Anterior cingulate cortex (tissue), 58 donors: ENCODE measurements at regions not wholly inside any gene's neighbourhood (a gene's known extent, or its start where the extent isn't known, plus 50 kb on each side); places are given as distances from the start of the nearest gene placed in this dataset.

Experiments used
- DNase-seq, 58 donors: peaks; one replicate each; lab custom pipeline; 2025; lab: John Stamatoyannopoulos, UW

DNA sequence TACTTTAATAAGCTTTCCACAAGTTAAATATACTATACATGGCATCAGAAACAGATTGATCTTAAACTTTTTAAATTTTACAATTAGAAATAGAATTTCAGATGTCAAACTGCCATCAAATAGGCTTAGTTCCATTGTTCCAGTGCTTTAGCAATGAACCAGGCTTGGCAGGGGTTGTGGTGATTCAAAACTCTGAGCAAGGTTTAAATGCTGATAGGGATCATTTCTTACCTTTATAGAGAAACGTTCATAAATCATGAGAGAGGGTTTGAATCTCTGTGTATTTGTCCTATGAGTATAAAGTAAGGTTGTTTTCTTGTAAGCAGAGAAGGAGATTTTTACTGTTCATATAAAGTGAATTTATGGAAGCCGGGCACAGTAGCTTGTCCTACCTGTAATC lies 794.5 kb upstream of the TBX3 start:
- no peak for DNase-seq

DNA sequence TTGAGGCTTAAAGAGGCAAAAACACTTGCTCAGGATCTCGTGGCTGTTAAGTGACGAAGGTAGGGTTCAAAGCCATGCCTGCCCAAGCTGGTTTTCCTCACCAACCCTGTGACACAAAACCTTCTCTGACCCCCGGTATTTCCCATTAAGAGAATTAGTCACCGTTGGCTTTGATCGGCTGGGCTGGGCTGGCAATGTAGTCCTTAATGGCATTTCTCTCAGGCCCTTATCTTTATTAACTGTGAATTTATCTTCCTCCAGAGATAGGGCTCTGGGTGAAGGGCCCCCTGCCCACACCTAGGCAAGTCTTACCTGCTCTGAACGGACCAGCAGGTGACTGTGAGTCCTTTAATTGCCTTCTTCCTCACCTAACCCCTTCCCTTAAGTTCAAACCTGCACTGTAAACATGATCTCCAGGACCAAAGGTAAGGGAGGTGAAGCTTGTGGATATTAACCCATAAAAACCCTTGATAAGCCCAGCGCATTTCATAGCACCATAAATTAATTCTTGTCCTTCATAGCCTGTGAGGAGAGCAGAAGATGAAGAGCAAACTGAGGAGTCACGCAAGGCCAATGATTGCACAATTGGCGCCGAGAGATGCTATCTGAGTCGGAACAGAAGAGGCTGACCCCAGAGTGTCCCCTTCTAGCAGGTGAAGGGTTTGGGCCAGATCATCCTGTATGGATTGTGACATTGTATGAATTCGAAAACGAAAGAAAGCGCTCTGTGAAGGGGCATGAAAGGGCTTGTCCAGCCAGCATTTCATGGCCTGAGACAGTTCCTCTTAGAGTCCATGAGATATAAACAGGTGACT lies 790.8 kb upstream of the TBX3 start:
- no peak for DNase-seq

DNA sequence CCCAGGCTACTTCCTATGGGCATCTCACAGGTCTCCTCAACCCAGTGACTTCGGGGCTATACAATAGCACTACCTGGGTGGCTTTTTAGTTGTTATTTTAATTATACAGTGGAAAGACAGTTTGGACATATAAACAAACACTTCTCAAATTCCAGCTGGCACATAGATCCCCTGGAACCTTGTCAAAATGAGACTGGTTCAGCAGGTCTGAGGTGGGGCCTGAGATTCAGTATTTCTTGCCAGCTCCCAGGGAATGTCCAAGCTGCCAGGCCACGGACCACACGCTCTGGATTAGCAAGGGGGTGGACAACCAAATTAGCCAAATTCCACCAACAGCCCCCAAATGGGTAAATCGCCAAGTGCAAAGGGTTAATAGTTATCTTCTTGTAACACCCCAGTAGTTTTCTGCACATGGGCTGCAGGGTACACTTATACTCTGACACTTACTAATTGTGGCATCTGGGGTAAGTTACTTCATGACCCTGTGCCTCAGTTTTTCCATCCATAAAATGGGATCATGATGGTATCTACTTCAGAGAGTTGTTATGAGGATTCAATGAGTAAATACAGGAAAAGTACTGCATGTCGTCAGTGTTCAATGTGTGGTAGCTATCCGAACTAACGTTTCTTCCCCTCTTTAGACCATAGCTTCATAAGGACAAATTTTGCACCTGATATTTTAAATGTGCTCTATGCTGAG lies 789.4 kb upstream of the TBX3 start:
- no peak for DNase-seq

DNA sequence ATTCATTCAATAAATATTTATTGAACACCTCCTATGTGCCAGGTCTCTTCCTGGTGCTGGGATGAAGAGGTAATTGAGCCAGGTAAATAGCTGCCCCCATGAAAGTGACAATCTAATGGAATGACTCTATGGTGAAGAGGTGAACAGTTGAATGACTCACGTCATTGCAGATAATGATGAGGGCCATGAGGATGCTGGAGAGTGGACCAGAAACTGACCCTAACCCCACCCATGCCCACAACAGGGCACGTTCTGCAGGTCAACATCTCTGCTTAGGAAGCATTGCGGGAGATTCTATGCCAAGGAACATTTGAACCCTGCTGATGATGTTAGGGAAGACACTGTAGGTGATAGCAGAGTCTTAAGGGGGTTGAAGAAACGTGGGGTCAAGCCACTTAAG lies 788.9 kb upstream of the TBX3 start:
- no peak for DNase-seq

DNA sequence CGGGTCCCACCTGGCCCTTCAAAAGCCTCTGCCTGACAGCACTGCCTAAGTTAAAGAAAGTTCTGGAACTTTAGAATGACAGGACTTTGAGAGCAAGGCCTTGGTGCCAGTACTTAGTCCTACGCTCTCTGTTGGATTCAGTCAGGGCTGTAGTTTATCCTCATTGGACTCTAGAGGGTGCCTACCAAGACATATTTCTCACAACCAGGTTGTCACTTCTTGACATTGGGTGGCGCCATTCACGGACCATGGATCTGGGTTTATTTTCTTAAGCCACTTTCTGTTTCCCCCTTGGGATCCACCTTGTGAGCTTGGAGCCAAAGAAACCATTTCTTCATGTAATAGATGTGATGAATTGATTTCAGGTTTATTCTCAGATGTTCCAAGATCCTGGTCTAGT lies 787.0 kb upstream of the TBX3 start:
- no peak for DNase-seq

DNA sequence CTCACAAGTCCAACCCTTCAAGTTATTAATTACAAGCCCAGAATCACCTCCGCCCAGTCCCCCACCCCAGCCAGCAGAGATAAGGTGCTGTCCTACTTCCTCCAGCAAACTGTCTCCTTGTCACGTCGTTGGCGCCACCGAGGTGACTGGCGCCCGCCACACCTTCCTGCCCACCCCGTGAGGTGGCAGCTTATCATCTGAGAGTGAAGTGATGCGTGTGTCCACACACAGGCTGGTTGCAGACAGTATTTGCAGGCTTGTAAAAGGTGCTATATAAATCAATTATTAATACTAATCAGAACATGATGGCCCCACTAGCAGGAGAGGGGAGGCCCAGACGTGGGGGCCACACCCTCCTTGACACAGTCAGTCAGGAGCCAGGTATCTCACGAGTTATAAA lies 786.6 kb upstream of the TBX3 start:
- DNase-seq = no peak

DNA sequence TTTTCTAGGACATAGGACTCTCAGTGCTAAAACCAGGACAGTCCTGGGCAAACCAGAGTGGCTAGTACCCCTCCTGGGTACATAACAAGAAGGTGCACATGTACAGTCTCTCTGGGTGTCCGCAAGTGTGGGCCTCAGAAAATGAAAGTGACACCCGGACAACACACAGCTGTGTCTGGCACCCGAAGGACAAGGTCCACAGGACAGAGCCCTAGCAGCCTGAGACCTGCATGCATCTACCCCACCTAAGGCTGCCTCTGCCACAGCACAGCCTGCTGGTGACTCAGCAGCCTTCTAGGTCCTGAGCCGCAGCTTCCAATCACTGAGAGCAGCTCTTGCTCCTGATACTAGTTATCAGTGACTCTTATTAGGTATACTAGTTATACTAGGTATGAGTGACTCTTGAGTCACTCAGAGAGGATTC lies 784.1 kb upstream of the TBX3 start:
- DNase-seq = no peak

DNA sequence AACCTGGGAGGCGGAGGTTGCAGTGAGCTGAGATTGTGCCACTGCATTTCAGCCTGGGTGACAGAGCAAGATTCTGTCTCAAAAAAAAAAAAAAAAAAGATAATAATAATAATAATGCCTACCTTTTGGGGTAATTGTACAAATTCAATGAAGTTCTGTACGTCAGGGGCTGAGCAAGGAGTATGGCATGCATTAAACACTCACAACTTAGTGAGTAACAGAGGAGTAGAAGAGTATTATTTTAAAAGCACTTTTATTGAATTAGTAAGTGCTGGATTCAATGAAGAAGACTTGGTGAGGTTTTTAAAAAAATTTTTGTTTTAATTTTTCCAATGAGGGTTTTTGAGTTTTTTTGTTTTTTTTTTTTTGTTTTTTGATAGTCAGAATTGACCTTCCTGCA lies 783.6 kb upstream of the TBX3 start:
- DNase-seq = no peak

DNA sequence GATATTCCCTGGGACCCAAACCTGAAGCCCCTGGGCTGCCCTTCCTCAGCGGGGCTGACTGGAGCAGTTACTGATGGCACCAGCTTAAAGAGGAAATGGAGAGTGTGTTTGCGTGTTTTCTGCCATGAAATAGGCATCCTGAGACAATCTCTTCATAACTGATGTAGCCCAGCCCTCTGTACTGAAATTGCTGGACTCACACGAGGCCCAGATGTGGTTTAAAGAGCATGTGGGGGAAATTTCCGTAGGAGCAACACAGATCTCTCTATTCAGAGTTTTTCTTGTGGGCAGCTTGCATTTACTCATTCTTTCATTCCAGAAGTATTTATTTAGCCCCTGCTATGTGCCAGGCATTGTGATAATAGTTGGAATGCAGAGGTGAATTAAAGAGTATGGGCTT lies 782.1 kb upstream of the TBX3 start:
- no peak for DNase-seq

DNA sequence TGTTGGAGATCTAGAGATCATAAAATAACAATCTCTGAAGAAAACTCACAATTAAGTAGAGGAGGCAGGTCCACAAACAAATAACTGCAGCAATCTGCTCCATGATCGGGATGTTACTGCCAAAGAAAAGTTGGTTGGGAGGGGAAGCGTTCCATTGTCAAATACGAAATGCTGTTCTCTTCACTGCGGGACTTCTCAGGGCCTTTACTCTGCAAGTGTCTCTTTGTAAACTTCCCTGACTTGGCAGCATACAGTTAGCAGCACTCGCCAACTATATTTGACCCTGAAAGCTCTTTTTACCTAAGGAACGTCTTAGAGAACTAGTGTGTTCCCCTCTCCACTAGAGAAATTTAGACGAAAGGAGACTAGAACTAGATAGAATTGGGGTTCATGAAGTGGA lies 780.7 kb upstream of the TBX3 start:
- no peak for DNase-seq

DNA sequence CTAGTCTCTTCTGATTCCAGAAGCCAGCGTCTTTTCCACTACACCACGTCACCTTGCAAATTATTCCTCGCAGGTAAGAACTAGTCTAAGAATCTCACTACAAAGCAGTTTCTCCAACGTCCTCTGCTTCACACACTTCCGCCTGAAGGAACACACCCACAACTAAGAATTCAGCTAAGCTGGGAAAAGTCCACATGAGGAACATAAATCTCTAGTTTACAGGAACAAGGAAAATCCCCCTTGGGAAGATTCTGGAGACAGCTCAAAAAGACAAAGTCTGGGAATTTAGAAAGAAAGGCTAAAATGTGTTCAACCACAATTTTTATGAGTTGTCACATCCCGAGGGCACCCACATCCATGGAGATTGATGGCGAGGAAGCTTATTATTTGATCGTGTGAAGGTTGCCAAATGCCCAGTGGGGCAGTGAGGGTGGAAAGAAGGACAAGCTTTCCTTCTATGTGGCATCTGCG lies 780.2 kb upstream of the TBX3 start:
- DNase-seq = no peak

DNA sequence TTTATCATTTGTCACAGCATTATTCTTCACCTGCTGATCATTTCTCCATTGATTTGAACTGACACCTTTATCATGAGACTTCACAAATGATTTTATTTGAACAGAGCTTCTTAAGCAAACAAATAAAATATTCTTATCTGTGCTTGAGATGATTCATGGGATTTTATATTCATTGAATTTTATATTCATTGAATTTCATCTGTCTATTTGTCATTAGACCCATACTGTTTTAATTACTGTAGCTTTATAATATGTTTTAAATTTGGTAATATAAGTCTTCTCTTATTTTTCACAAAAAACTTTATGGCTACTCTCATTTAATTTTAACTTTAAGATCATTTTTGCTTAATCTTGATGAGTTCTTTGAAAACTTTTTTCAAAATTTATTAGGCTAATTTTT lies 777.4 kb upstream of the TBX3 start:
- DNase-seq = no peak

DNA sequence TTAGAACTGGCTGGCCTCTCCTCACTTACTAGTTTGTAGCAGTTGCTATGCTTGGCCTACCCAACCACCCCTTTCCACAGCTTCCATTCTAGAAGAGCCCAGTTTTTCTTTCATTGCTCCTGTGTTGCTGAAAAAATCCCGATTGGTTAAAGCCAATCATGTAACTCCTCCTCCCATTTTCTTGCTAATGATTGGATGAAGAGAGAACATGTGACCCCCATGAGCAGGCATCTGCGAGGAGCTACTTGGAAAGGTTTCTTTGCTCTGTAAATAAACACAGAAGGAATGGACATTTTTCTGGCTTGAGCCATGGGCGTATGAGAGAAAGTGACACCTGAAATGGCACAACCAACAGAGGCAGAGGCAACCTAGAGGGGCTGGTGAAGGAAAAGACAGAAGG lies 773.8 kb upstream of the TBX3 start:
- DNase-seq = no peak

DNA sequence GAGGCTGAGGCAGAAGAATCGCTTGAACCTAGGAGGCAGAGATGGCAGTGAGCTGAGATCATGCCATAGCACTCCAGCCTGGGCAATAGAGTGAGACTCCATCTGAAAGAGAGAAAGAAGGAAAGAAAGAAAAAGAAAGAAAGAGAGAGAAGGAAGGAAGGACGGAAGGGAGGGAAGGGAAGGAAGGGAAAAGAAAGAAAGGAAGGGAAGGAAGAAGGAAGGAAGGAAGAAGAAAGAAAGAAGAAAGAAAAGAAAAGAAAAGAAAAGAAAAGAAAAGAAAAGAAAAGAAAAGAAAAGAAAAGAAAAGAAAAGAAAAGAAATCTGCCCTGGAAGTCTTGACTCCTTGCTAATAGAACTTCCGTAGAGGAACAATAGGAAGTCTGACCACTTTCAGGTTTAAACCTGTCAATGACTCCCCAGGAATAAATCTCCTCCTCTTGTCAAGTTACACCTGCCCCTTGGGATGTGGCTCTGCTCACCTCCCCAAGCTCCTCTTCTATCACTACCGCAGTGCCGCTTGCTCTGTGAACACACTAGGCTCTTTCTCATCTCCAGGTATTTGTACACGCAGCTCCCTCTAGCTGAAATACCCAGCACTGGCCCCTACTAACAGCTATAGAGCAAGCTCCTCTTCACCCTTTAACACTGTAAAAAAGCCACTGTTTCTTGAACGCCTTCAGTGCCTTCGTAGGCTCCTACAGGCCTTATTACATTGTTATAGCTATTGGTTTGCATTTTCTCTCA lies 773.1 kb upstream of the TBX3 start:
- DNase-seq = no peak

DNA sequence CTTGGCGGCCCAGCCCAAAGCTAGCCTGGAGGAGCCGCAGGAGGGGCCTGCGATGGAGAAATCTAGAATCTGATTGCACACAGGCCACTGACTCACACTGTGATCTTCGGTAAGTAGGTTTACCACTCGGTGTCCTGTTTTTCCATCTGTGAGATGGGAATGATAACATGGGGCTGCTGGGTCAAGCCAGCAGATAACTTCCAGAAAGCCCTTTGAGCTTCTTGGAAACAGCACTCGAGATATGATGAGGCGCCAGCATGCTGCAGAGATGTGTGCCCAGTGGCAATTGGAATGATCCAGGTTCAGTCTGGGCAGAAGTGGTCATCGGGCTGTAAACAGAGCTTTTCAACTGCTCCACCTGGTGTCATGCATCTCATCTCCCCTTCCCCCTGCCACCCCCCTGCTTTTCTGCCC lies 771.3 kb upstream of the TBX3 start:
- no peak for DNase-seq

DNA sequence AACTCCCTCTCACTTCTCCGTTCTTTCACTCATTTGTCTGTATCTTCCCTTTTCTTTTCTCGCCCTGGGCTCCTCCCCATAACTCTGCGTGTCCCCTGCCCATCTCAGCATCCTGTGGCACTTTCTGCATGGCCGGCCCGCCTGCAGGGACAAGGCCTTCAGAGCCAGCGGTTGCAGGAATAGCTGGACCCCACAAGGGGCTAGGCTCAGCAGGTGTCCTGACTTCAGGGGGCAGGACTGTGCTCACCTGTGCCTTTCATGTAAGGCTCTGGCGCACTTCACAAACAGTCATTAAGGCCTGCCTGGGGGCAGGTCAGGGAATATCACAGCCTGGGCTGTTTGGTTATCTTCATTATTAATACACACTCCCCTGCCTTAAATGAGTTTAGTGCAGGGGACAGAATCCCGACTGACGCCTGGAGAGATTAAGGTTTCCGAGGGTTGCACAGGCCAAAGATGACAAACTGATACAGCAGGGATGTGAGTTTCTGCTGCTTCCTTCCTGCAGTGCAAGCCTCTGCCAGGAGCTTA lies 768.8 kb upstream of the TBX3 start:
- no peak for DNase-seq

DNA sequence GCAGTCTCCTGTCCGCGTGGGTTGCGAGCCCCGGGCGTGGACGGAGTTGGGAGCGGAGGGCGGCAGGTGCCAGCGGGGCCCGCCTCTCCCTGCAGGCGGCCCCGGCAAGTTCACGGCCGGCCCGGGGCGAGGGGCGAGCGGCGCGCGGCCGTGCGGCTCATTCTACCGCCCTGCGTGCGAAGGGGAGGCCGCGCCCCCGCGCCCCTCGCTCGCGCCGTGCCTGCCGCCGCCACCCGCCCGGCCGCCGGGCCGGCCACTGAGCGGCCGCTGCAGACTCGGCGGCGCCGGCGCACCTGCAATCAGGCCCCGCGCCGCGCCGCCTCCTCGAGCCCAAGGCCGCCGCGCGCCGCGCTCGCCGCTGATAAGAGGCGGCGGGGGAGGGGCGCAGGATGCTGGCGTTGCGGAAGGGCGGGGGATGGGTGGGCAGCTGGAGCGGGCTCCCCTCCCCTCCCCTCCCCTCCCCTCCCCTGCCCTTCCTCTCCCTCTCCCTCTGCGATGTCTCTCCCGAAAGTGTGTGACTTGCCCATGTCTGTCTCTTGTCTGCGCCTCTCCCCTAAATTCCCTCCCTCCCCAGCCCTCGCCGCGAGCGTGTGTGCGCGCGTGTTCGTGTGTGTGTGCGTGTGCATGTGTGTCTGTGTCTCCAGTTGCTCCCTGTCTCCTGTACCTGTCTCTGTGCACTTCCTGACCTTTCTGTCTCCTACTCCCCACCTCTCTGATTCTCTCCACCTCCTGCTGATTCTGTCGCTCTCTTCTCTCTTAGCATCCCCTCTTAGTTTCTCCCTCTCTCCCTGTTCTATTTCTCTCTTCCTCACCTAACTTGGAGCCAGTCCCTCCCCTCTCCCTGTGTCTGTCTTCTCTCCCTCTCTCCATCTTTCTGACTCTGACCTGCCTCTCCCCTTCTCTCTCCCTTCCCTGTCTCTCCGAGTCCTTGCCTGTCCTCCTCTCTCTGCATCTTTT lies 768.1 kb upstream of the TBX3 start:
- DNase-seq = peak in 30 of 58 donors; percentile 5 to 62 (median 16)

DNA sequence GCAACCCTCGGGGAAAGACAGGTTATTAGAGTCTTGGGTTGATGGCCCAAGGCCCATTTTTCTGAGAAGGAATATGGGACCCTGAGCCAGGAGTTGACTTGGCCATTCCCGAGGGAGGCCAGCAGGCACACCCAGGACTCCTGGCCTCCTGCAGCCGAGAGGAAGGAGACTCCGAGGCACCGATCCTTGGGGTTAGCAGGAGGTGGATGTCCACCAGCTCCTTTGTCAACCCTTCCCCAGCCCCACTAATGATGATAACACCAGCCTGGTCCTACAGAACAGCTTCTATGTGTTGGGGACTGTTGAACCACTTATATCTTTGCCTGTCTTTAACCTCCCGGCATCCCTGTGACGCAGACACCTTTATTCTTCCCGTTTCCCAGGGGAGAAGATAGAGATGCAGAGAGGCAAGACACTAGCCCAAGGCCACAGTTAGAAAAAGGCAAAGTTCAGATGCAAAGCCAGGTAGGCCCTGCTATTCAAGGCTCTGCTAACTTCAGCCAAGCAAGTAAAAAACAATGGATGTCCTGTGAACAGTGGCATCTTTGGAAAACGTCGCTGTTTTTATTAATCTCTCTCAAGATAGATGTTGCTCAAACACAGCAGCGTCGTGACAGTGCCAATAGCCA lies 767.3 kb upstream of the TBX3 start:
- DNase-seq = no peak

DNA sequence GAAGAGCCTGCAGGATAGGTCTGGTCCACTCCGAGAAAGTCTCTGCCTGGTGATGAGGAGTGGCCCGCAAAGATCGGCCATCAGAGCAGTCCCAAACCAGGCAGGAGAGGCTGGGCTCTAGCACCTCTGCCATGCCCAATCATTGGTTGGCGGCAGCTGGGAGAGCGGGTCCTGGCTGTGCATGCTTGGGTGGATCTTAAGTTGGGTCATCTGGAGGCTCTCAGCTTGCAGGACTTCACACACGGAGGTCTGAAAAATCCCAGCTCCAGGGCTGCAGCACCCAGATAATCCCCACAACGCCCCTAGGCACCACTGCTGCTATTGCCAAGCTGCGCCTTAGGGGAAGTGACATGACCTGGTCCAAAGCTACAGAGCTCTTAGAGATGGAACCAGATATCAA lies 766.7 kb upstream of the TBX3 start:
- DNase-seq = no peak
